Left hindlimb (tissue), 1 donor: ENCODE measurements at regions not wholly inside any gene's neighbourhood (a gene's known extent, or its start where the extent isn't known, plus 50 kb on each side); places are given as distances from the start of the nearest gene placed in this dataset.

Source experiments
- DNase-seq: peaks from one replicate; pipeline ENCODE4 v3.0.0-alpha.2; 2018

GRCh38 chr2:200752835-200753234 lies 58.9 kb upstream of the BZW1 start:
- DNase-seq, result no peak

DNA sequence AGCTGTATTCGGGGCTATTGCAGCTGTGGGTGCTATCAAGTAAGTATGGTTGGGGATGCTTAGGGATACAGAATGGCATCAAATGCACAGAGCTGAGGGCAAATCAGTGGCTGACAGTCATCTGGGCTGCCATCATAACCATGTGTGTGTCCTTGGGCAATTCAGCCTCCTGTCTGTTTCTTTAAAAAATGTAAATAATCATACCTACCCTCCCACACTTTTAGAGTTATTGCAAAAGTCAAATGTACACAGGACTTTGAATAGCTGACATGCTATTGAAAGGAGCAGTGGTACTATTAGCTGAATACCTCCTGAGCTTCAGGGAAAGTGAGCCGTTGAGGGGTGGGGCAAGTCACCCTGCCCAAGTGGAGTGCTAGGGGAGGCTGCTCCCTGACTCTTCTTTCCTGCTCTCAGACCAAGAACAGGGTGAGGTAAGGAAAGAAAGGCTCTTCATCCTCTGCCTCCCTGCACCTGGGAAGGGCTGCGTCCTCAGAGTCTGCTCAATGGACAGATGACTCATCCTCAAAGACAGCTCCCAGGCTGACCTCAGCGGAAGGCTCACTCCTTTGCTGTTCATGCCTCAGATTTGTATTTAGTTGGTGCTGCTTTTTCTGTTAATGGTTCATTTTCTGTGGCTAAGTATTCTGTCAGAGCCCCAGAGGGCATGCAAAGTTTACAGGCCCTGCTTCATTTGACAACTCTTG lies 54.9 kb upstream of the BZW1 start:
- no peak for DNase-seq

GRCh38 chr2:200757399-200757798 lies 54.3 kb upstream of the BZW1 start:
- DNase-seq, result no peak

GRCh38 chr2:200758341-200758740 lies 53.4 kb upstream of the BZW1 start:
- DNase-seq, result no peak

DNA sequence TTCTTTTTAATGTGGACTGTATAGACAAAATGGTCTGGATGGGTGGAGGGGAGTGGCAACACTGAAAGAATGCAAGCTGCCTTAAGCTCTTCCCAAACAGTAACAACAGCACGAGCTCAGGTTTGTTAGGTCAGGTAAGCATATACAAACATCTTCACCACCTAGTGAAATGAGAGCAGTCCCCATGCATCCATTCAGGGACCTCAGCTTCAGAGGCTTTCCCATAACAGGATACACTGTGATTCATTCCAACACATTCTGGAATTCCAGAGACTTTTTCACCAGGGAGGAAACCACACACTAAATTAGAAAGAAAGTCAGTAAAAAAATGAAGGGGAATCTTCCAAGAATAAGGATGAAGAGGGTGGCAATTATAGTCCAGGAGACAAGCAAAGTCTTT lies 50.4 kb upstream of the BZW1 start:
- no peak for DNase-seq
